ENCODE measurements at regions not wholly inside any gene's neighbourhood (a gene's known extent, or its start where the extent isn't known, plus 50 kb on each side); places are given as distances from the start of the nearest gene placed in this dataset.

GRCh38 chr1:79285667-79286066, 279.1 kb upstream of the ADGRL4 start:
- H3K9me3 ChIP-seq (ENCODE audit: control insufficient read depth in 3 of 3, low read length in 3 of 3), result peaks cover 0 to 3% (median 0%) of the 10 kb centered on the region in 3 donors
- no peaks in the 10 kb centered on the region for H3K36me3 ChIP-seq (ENCODE audit: control insufficient read depth in 3 of 3, insufficient read depth in 3 of 3, low read length in 3 of 3)
- no peak overlapping the region for H3K27ac ChIP-seq (ENCODE audit: low read depth, low read length)
- H3K4me3 ChIP-seq (ENCODE audit: low read length in 3 of 3), result no peak overlapping the region
- no peaks in the 10 kb centered on the region for H3K4me1 ChIP-seq (ENCODE audit: control insufficient read depth in 3 of 3, insufficient read depth in 3 of 3, low read length in 3 of 3)
- no peaks in the 10 kb centered on the region for H3K27me3 ChIP-seq (ENCODE audit: control insufficient read depth in 3 of 3, insufficient read depth in 3 of 3, low read length in 3 of 3)
- H3K9ac ChIP-seq (ENCODE audit: low read depth in 1 of 3, low read length in 3 of 3), result no peak overlapping the region

GRCh38 chr1:79283451-79283850, 276.9 kb upstream of the ADGRL4 start:
- peaks cover 0 to 3% (median 0%) of the 10 kb centered on the region in 3 donors for H3K9me3 ChIP-seq (ENCODE audit: control insufficient read depth in 3 of 3, low read length in 3 of 3)
- H3K4me3 ChIP-seq (ENCODE audit: low read length in 3 of 3), result no peak overlapping the region
- no peak overlapping the region for H3K27ac ChIP-seq (ENCODE audit: low read depth, low read length)
- no peaks in the 10 kb centered on the region for H3K36me3 ChIP-seq (ENCODE audit: control insufficient read depth in 3 of 3, insufficient read depth in 3 of 3, low read length in 3 of 3)
- no peak overlapping the region for H3K9ac ChIP-seq (ENCODE audit: low read depth in 1 of 3, low read length in 3 of 3)
- H3K27me3 ChIP-seq (ENCODE audit: control insufficient read depth in 3 of 3, insufficient read depth in 3 of 3, low read length in 3 of 3), result no peaks in the 10 kb centered on the region
- H3K4me1 ChIP-seq (ENCODE audit: control insufficient read depth in 3 of 3, insufficient read depth in 3 of 3, low read length in 3 of 3), result no peaks in the 10 kb centered on the region

GRCh38 chr1:79281442-79281841, 274.9 kb upstream of the ADGRL4 start:
- Histone ChIP-seq H3K4me3 (ENCODE audit: low read length in 3 of 3) (no peak overlapping the region), H3K36me3 (ENCODE audit: control insufficient read depth in 3 of 3, insufficient read depth in 3 of 3, low read length in 3 of 3) (no peaks in the 10 kb centered on the region), H3K27me3 (ENCODE audit: control insufficient read depth in 3 of 3, insufficient read depth in 3 of 3, low read length in 3 of 3) (no peaks in the 10 kb centered on the region), H3K9ac (ENCODE audit: low read depth in 1 of 3, low read length in 3 of 3) (no peak overlapping the region), H3K27ac (ENCODE audit: low read depth, low read length) (no peak overlapping the region), H3K4me1 (ENCODE audit: control insufficient read depth in 3 of 3, insufficient read depth in 3 of 3, low read length in 3 of 3) (no peaks in the 10 kb centered on the region), H3K9me3 (ENCODE audit: control insufficient read depth in 3 of 3, low read length in 3 of 3) (peaks cover 0 to 3% (median 0%) of the 10 kb centered on the region in 3 donors)

GRCh38 chr1:79271759-79272158, 265.2 kb upstream of the ADGRL4 start:
- no peaks in the 10 kb centered on the region for H3K27me3 ChIP-seq (ENCODE audit: control insufficient read depth in 3 of 3, insufficient read depth in 3 of 3, low read length in 3 of 3)
- no peak overlapping the region for H3K4me3 ChIP-seq (ENCODE audit: low read length in 3 of 3)
- no peak overlapping the region for H3K27ac ChIP-seq (ENCODE audit: low read depth, low read length)
- no peaks in the 10 kb centered on the region for H3K9me3 ChIP-seq (ENCODE audit: control insufficient read depth in 3 of 3, low read length in 3 of 3)
- no peaks in the 10 kb centered on the region for H3K4me1 ChIP-seq (ENCODE audit: control insufficient read depth in 3 of 3, insufficient read depth in 3 of 3, low read length in 3 of 3)
- no peak overlapping the region for H3K9ac ChIP-seq (ENCODE audit: low read depth in 1 of 3, low read length in 3 of 3)
- no peaks in the 10 kb centered on the region for H3K36me3 ChIP-seq (ENCODE audit: control insufficient read depth in 3 of 3, insufficient read depth in 3 of 3, low read length in 3 of 3)

GRCh38 chr1:79264975-79265818, 258.7 kb upstream of the ADGRL4 start:
- Histone ChIP-seq H3K4me1 (ENCODE audit: control insufficient read depth in 3 of 3, insufficient read depth in 3 of 3, low read length in 3 of 3) (no peaks in the 10 kb centered on the region), H3K27me3 (ENCODE audit: control insufficient read depth in 3 of 3, insufficient read depth in 3 of 3, low read length in 3 of 3) (no peaks in the 10 kb centered on the region), H3K9ac (ENCODE audit: low read depth in 1 of 3, low read length in 3 of 3) (no peak overlapping the region), H3K27ac (ENCODE audit: low read depth, low read length) (no peak overlapping the region), H3K4me3 (ENCODE audit: low read length in 3 of 3) (no peak overlapping the region), H3K36me3 (ENCODE audit: control insufficient read depth in 3 of 3, insufficient read depth in 3 of 3, low read length in 3 of 3) (no peaks in the 10 kb centered on the region), H3K9me3 (ENCODE audit: control insufficient read depth in 3 of 3, low read length in 3 of 3) (no peaks in the 10 kb centered on the region)

- Histone ChIP-seq H3K27me3 (ENCODE audit: control insufficient read depth in 3 of 3, insufficient read depth in 3 of 3, low read length in 3 of 3) (no peaks in the 10 kb centered on the region), H3K9ac (ENCODE audit: low read depth in 1 of 3, low read length in 3 of 3) (no peak overlapping the region), H3K4me3 (ENCODE audit: low read length in 3 of 3) (no peak overlapping the region), H3K36me3 (ENCODE audit: control insufficient read depth in 3 of 3, insufficient read depth in 3 of 3, low read length in 3 of 3) (no peaks in the 10 kb centered on the region), H3K4me1 (ENCODE audit: control insufficient read depth in 3 of 3, insufficient read depth in 3 of 3, low read length in 3 of 3) (no peaks in the 10 kb centered on the region), H3K9me3 (ENCODE audit: control insufficient read depth in 3 of 3, low read length in 3 of 3) (no peaks in the 10 kb centered on the region), H3K27ac (ENCODE audit: low read depth, low read length) (no peak overlapping the region)
Observed at GRCh38 chr1:79264285-79264684, 257.8 kb upstream of the ADGRL4 start.

- H3K9me3 ChIP-seq (ENCODE audit: control insufficient read depth in 3 of 3, low read length in 3 of 3), result no peaks in the 10 kb centered on the region
- H3K4me1 ChIP-seq (ENCODE audit: control insufficient read depth in 3 of 3, insufficient read depth in 3 of 3, low read length in 3 of 3), result no peaks in the 10 kb centered on the region
- H3K9ac ChIP-seq (ENCODE audit: low read depth in 1 of 3, low read length in 3 of 3), result no peak overlapping the region
- no peak overlapping the region for H3K4me3 ChIP-seq (ENCODE audit: low read length in 3 of 3)
- H3K36me3 ChIP-seq (ENCODE audit: control insufficient read depth in 3 of 3, insufficient read depth in 3 of 3, low read length in 3 of 3), result no peaks in the 10 kb centered on the region
- no peak overlapping the region for H3K27ac ChIP-seq (ENCODE audit: low read depth, low read length)
- H3K27me3 ChIP-seq (ENCODE audit: control insufficient read depth in 3 of 3, insufficient read depth in 3 of 3, low read length in 3 of 3), result no peaks in the 10 kb centered on the region
Observed at GRCh38 chr1:79262745-79263258, 256.3 kb upstream of the ADGRL4 start.

- Histone ChIP-seq H3K36me3 (ENCODE audit: control insufficient read depth in 3 of 3, insufficient read depth in 3 of 3, low read length in 3 of 3) (no peaks in the 10 kb centered on the region), H3K4me1 (ENCODE audit: control insufficient read depth in 3 of 3, insufficient read depth in 3 of 3, low read length in 3 of 3) (no peaks in the 10 kb centered on the region), H3K9ac (ENCODE audit: low read depth in 1 of 3, low read length in 3 of 3) (no peak overlapping the region), H3K27me3 (ENCODE audit: control insufficient read depth in 3 of 3, insufficient read depth in 3 of 3, low read length in 3 of 3) (no peaks in the 10 kb centered on the region), H3K9me3 (ENCODE audit: control insufficient read depth in 3 of 3, low read length in 3 of 3) (no peaks in the 10 kb centered on the region), H3K4me3 (ENCODE audit: low read length in 3 of 3) (no peak overlapping the region), H3K27ac (ENCODE audit: low read depth, low read length) (no peak overlapping the region)
Observed at GRCh38 chr1:79259390-79260336, 253.1 kb upstream of the ADGRL4 start.

- Histone ChIP-seq H3K9me3 (ENCODE audit: control insufficient read depth in 3 of 3, low read length in 3 of 3) (no peaks in the 10 kb centered on the region), H3K9ac (ENCODE audit: low read depth in 1 of 3, low read length in 3 of 3) (no peak overlapping the region), H3K27me3 (ENCODE audit: control insufficient read depth in 3 of 3, insufficient read depth in 3 of 3, low read length in 3 of 3) (no peaks in the 10 kb centered on the region), H3K36me3 (ENCODE audit: control insufficient read depth in 3 of 3, insufficient read depth in 3 of 3, low read length in 3 of 3) (no peaks in the 10 kb centered on the region), H3K4me3 (ENCODE audit: low read length in 3 of 3) (no peak overlapping the region), H3K4me1 (ENCODE audit: control insufficient read depth in 3 of 3, insufficient read depth in 3 of 3, low read length in 3 of 3) (no peaks in the 10 kb centered on the region), H3K27ac (ENCODE audit: low read depth, low read length) (no peak overlapping the region)
Observed at GRCh38 chr1:79255421-79255820, 248.9 kb upstream of the ADGRL4 start.

- Histone ChIP-seq H3K4me3 (ENCODE audit: low read length in 3 of 3) (no peak overlapping the region), H3K36me3 (ENCODE audit: control insufficient read depth in 3 of 3, insufficient read depth in 3 of 3, low read length in 3 of 3) (no peaks in the 10 kb centered on the region), H3K4me1 (ENCODE audit: control insufficient read depth in 3 of 3, insufficient read depth in 3 of 3, low read length in 3 of 3) (no peaks in the 10 kb centered on the region), H3K27me3 (ENCODE audit: control insufficient read depth in 3 of 3, insufficient read depth in 3 of 3, low read length in 3 of 3) (no peaks in the 10 kb centered on the region), H3K9ac (ENCODE audit: low read depth in 1 of 3, low read length in 3 of 3) (no peak overlapping the region), H3K9me3 (ENCODE audit: control insufficient read depth in 3 of 3, low read length in 3 of 3) (no peaks in the 10 kb centered on the region), H3K27ac (ENCODE audit: low read depth, low read length) (no peak overlapping the region)
Observed at GRCh38 chr1:79252598-79252997, 246.1 kb upstream of the ADGRL4 start.
